CD4-positive, alpha-beta memory T cell (primary cell): ENCODE measurements at regions not wholly inside any gene's neighbourhood (a gene's known extent, or its start where the extent isn't known, plus 50 kb on each side); places are given as distances from the start of the nearest gene placed in this dataset.

ENCODE experiments used
- CTCF ChIA-PET: fragments of 350-600 bp; sonication (Branson Sonifier 250); formaldehyde crosslinking; loops from one replicate; lab custom pipeline; 2021; ENCODE audit warnings: inconsistent platforms; ENCODE audit not compliant: partially characterized antibody; lab: Charles Lee
- POLR2A ChIA-PET: fragments of 350-600 bp; sonication (Branson Sonifier 250); formaldehyde crosslinking; loops from one replicate; lab custom pipeline; 2021; ENCODE audit not compliant: partially characterized antibody; lab: Charles Lee
- DNase-seq, 5 donors: peaks; one replicate each; pipeline versions ENCODE4 v3.0.0 to v3.0.0-alpha.2; 2020 to 2022; ENCODE audit warnings: mixed read lengths in 1 of 5
- H3K27ac ChIP-seq: one replicate; pipeline ENCODE4 v1.7.0; 2013; ENCODE audit warnings: low read depth, low read length
- H3K27me3 ChIP-seq: 2 replicates; pipeline ENCODE4 v1.7.0; 2013; ENCODE audit warnings: mild to moderate bottlenecking, low read length, moderate library complexity; ENCODE audit not compliant: insufficient read depth
- H3K36me3 ChIP-seq: 2 replicates; pipeline ENCODE4 v1.7.0; 2013; ENCODE audit warnings: mild to moderate bottlenecking, low read length, moderate library complexity; ENCODE audit not compliant: insufficient read depth
- H3K4me1 ChIP-seq: 2 replicates; pipeline ENCODE4 v1.7.0; 2013; ENCODE audit warnings: mild to moderate bottlenecking, low read length, moderate library complexity; ENCODE audit not compliant: insufficient read depth
- H3K4me3 ChIP-seq, 2 donors: one replicate each; pipeline ENCODE4 v1.7.0; 2013; ENCODE audit warnings: low read length in 2 of 2, mild to moderate bottlenecking in 1 of 2
- H3K9me3 ChIP-seq, 2 donors: one replicate each; pipeline ENCODE4 v1.7.0; 2013; ENCODE audit warnings: low read length in 2 of 2, control low read depth in 1 of 2; ENCODE audit not compliant: control insufficient read depth in 1 of 2
- H3K27ac Mint-ChIP-seq, 7 donors: one replicate each; pipeline ENCODE4 v1.8.0; 2020 to 2021; ENCODE audit warnings: mixed read lengths in 7 of 7, mild to moderate bottlenecking in 6 of 7, inconsistent platforms in 3 of 7, moderate library complexity in 3 of 7
- H3K27me3 Mint-ChIP-seq, 2 donors: one replicate each; pipeline ENCODE4 v1.8.0; 2020 to 2021; ENCODE audit warnings: mixed read lengths in 2 of 2
- H3K36me3 Mint-ChIP-seq, 2 donors: one replicate each; pipeline ENCODE4 v1.8.0; 2020 to 2021; ENCODE audit warnings: mixed read lengths in 2 of 2, inconsistent platforms in 1 of 2, mild to moderate bottlenecking in 1 of 2
- H3K4me1 Mint-ChIP-seq, 4 donors: one replicate each; pipeline ENCODE4 v1.8.0; 2020 to 2021; ENCODE audit warnings: mixed read lengths in 4 of 4, mild to moderate bottlenecking in 1 of 4
- H3K4me3 Mint-ChIP-seq, 8 donors: one replicate each; pipeline ENCODE4 v1.8.0; 2020 to 2021; ENCODE audit warnings: mixed read lengths in 8 of 8, mild to moderate bottlenecking in 7 of 8, moderate library complexity in 6 of 8, inconsistent platforms in 3 of 8
- H3K9me3 Mint-ChIP-seq, 8 donors: one replicate each; pipeline ENCODE4 v1.8.0; 2020 to 2021; ENCODE audit warnings: mixed read lengths in 8 of 8, mild to moderate bottlenecking in 5 of 8, inconsistent platforms in 3 of 8, moderate library complexity in 1 of 8
- intact Hi-C: fragments of 100-400 bp; cut with micrococcal nuclease; formaldehyde crosslinking; loops from one replicate; pipeline ENCODE4 v1.15.1; 2023

GRCh38 chr11:15714641-15715399 lies 600.1 kb downstream of the INSC start:
- no peak overlapping the region for H3K4me3 Mint-ChIP-seq
- Histone ChIP-seq H3K36me3 (no peaks in the 10 kb centered on the region), H3K9me3 (no peaks in the 10 kb centered on the region), H3K4me1 (no peaks in the 10 kb centered on the region), H3K27me3 (no peaks in the 10 kb centered on the region), H3K27ac (no peak overlapping the region), H3K4me3 (no peak overlapping the region)
- no peak overlapping the region for H3K27ac Mint-ChIP-seq
- H3K27me3 Mint-ChIP-seq: no peaks in the 10 kb centered on the region
- H3K36me3 Mint-ChIP-seq: no peaks in the 10 kb centered on the region
- no peaks in the 10 kb centered on the region for H3K4me1 Mint-ChIP-seq
- peaks cover 0 to 5% (median 0%) of the 10 kb centered on the region in 8 donors for H3K9me3 Mint-ChIP-seq
- CTCF ChIA-PET: no interaction called here
- POLR2A ChIA-PET: no interaction called here
- intact Hi-C loops: no loop called here
- DNase-seq: no peak

DNA sequence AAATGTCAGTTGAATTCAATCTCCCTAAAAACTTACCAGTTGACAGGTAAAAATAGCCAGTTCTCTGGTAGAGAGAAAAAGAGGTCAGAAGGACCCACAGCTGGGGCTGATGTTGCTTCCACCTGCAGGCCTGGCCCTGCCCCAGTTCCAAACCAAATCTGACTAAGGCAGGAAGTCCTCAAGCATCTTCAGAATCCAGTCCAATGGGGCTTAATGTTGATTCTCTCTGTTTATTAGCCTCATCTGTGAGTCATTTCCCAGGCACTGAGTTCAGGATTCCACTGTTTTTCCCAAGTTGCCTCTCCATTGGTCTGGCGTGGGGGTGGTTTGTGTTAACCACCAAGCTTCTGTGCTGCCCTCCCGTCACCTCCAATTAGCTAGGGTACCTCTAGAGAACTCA lies 601.8 kb downstream of the INSC start:
- Histone ChIP-seq H3K27me3 (no peaks in the 10 kb centered on the region), H3K27ac (no peak overlapping the region), H3K9me3 (no peaks in the 10 kb centered on the region), H3K4me1 (no peaks in the 10 kb centered on the region), H3K36me3 (no peaks in the 10 kb centered on the region), H3K4me3 (no peak overlapping the region)
- no peak overlapping the region for H3K4me3 Mint-ChIP-seq
- no peaks in the 10 kb centered on the region for H3K4me1 Mint-ChIP-seq
- intact Hi-C loops: no loop called here
- ChIA-PET POLR2A (no interaction called here), CTCF (no interaction called here)
- no peaks in the 10 kb centered on the region for H3K36me3 Mint-ChIP-seq
- peaks cover 0 to 3% of the 10 kb centered on the region in 2 donors for H3K27me3 Mint-ChIP-seq
- H3K27ac Mint-ChIP-seq: no peak overlapping the region
- no peak for DNase-seq
- H3K9me3 Mint-ChIP-seq: peaks cover 0 to 5% (median 0%) of the 10 kb centered on the region in 8 donors

DNA sequence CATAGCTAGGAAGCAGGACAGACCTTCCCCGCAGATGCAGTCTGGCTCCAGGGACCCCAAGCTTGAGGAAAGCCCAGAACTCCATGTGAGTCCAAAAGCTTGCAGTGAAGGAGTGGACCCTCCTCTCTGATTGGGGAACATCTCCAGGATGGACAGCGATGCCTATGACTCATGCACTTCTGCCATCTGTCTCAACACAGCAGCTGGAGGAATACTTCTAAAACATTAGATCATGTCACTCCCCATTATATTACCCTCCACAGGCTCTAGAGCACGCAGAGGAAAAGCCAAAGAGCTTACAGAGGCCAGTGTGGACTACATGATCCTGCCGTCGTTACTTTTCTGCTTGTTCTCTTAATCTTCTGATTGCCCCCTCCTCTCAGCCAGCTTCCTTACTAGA lies 605.7 kb downstream of the INSC start:
- Histone ChIP-seq H3K4me1 (no peaks in the 10 kb centered on the region), H3K9me3 (no peaks in the 10 kb centered on the region), H3K27me3 (no peaks in the 10 kb centered on the region), H3K4me3 (no peak overlapping the region), H3K36me3 (no peaks in the 10 kb centered on the region), H3K27ac (no peak overlapping the region)
- Mint-ChIP-seq H3K36me3 (no peaks in the 10 kb centered on the region), H3K9me3 (peaks cover 0 to 6% (median 0%) of the 10 kb centered on the region in 8 donors), H3K27ac (no peak overlapping the region), H3K4me3 (no peak overlapping the region), H3K27me3 (peaks cover 0 to 3% of the 10 kb centered on the region in 2 donors), H3K4me1 (no peaks in the 10 kb centered on the region)
- no peak for DNase-seq
- intact Hi-C loops: no loop called here
- ChIA-PET CTCF (no interaction called here), POLR2A (no interaction called here)

GRCh38 chr11:15723966-15724365 lies 609.2 kb downstream of the INSC start:
- no peaks in the 10 kb centered on the region for H3K36me3 ChIP-seq
- Mint-ChIP-seq H3K27ac (no peak overlapping the region), H3K4me1 (no peaks in the 10 kb centered on the region), H3K27me3 (peaks cover 0 to 3% of the 10 kb centered on the region in 2 donors), H3K36me3 (no peaks in the 10 kb centered on the region), H3K4me3 (no peak overlapping the region), H3K9me3 (peaks cover 0 to 4% (median 0%) of the 10 kb centered on the region in 8 donors)
- no peak overlapping the region for H3K27ac ChIP-seq
- ChIA-PET CTCF (no interaction called here), POLR2A (no interaction called here)
- no peaks in the 10 kb centered on the region for H3K9me3 ChIP-seq
- no peak overlapping the region for H3K4me3 ChIP-seq
- H3K27me3 ChIP-seq: no peaks in the 10 kb centered on the region
- H3K4me1 ChIP-seq: no peaks in the 10 kb centered on the region
- intact Hi-C loops: no loop called here
- DNase-seq: no peak

DNA sequence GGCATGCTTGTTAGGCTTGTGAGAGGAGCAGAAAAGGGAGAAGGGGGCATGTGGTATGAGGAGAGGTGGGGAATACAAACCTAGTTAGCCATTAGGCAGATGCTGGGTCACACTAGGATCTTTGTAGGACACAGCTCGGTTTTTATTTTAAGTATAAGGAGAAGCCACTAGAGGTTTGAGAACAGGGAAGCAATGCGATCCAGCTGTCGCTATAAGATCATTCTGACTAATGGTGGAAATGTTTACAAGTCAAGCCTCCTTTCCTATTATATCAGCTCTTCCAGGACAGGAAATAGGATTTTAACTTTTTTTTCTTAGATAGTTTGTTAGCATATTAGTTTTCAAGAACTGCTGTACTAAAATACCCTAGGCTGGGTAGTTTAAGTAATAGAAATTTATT lies 609.9 kb downstream of the INSC start:
- no peaks in the 10 kb centered on the region for H3K27me3 ChIP-seq
- peaks cover 0 to 4% (median 0%) of the 10 kb centered on the region in 8 donors for H3K9me3 Mint-ChIP-seq
- no peak overlapping the region for H3K27ac ChIP-seq
- DNase-seq: no peak
- intact Hi-C loops: no loop called here
- no peaks in the 10 kb centered on the region for H3K4me1 ChIP-seq
- no peak overlapping the region for H3K27ac Mint-ChIP-seq
- H3K36me3 ChIP-seq: no peaks in the 10 kb centered on the region
- H3K4me1 Mint-ChIP-seq: no peaks in the 10 kb centered on the region
- ChIA-PET CTCF (no interaction called here), POLR2A (no interaction called here)
- no peaks in the 10 kb centered on the region for H3K9me3 ChIP-seq
- no peak overlapping the region for H3K4me3 ChIP-seq
- H3K4me3 Mint-ChIP-seq: no peak overlapping the region
- H3K36me3 Mint-ChIP-seq: no peaks in the 10 kb centered on the region
- H3K27me3 Mint-ChIP-seq: peaks cover 2 to 3% of the 10 kb centered on the region in 2 donors

GRCh38 chr11:15725246-15725645 lies 610.5 kb downstream of the INSC start:
- Histone ChIP-seq H3K4me1 (no peaks in the 10 kb centered on the region), H3K27me3 (no peaks in the 10 kb centered on the region), H3K27ac (no peak overlapping the region), H3K9me3 (no peaks in the 10 kb centered on the region), H3K4me3 (no peak overlapping the region), H3K36me3 (no peaks in the 10 kb centered on the region)
- intact Hi-C loops: no loop called here
- Mint-ChIP-seq H3K9me3 (peaks cover 0 to 4% (median 0%) of the 10 kb centered on the region in 8 donors), H3K27ac (no peak overlapping the region), H3K4me3 (no peak overlapping the region), H3K27me3 (peaks cover 2 to 3% of the 10 kb centered on the region in 2 donors), H3K36me3 (no peaks in the 10 kb centered on the region), H3K4me1 (no peaks in the 10 kb centered on the region)
- POLR2A ChIA-PET: no interaction called here
- DNase-seq: no peak
- CTCF ChIA-PET: no interaction called here

DNA sequence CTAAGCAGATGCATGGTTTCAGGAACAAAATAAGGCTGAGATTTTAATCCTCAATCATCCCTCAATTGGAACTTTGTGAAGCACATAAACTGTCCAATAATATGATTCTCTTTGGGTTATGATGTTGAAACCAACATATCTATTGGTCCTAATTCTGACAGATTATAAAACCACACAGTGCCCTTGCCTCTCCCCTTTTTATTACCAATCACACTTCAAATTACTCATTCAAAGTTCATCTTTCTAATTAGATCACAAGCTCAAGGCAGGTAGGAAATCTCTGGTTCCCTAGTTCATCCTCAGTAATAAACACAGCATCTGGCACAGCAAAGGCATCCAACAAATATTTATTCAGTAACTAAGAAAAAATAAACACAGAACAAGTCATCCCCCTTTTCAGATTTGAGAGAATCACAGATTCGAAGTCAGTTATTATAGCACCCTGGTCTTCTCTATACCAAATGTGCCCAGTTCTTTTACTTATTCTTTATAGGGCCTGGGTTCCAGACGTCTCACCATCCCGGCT lies 611.6 kb downstream of the INSC start:
- Histone ChIP-seq H3K9me3 (no peaks in the 10 kb centered on the region), H3K36me3 (no peaks in the 10 kb centered on the region), H3K27ac (no peak overlapping the region), H3K27me3 (no peaks in the 10 kb centered on the region), H3K4me1 (no peaks in the 10 kb centered on the region), H3K4me3 (no peak overlapping the region)
- peaks cover 0 to 4% (median 0%) of the 10 kb centered on the region in 8 donors for H3K9me3 Mint-ChIP-seq
- H3K27me3 Mint-ChIP-seq: peaks cover 0 to 2% of the 10 kb centered on the region in 2 donors
- intact Hi-C loops: no loop called here
- no peak overlapping the region for H3K4me3 Mint-ChIP-seq
- no peaks in the 10 kb centered on the region for H3K4me1 Mint-ChIP-seq
- ChIA-PET POLR2A (no interaction called here), CTCF (no interaction called here)
- H3K27ac Mint-ChIP-seq: no peak overlapping the region
- DNase-seq: no peak
- no peaks in the 10 kb centered on the region for H3K36me3 Mint-ChIP-seq
